GM12878 (cell line): ENCODE measurements at regions not wholly inside any gene's neighbourhood (a gene's known extent, or its start where the extent isn't known, plus 50 kb on each side); places are given as distances from the start of the nearest gene placed in this dataset.

Source experiments
- ATAC-seq: fragments of 200-7000 bp; cut with Tn5 transposase; 3 replicates; pipeline ENCODE4 v1.9.1; 2020; ENCODE audit warnings: mild to moderate bottlenecking, moderate library complexity
- BruUV-seq: library from RNA; stranded (reverse); fragments of 400-500 nt; replicated peaks from 2 replicates; lab custom pipeline; 2021; lab: Mats Ljungman, UMichigan
- CTCF ChIA-PET: fragments of 300-600 bp; sonication (Branson Sonifier 250); formaldehyde crosslinking; extraction: SDS; loops from one replicate; lab custom pipeline; 2021; ENCODE audit warnings: inconsistent platforms; lab: Yijun Ruan, JAX
- POLR2A ChIA-PET: fragments of 350-600 bp; formaldehyde crosslinking; extraction: SDS; loops from one replicate; lab custom pipeline; 2021; ENCODE audit warnings: inconsistent platforms; lab: Charles Lee
- RAD21 ChIA-PET: fragments of 300-600 bp; sonication (Branson Sonifier 250); formaldehyde crosslinking; loops from one replicate; lab custom pipeline; 2023; ENCODE audit warnings: antibody characterized with exemption; ENCODE audit not compliant: unreplicated experiment; lab: Charles Lee
- SMC1A ChIA-PET: fragments of 300-600 bp; sonication (Branson Sonifier 250); formaldehyde crosslinking; loops from one replicate; lab custom pipeline; 2023; ENCODE audit not compliant: unreplicated experiment, uncharacterized antibody; lab: Charles Lee
- DNase-seq: peaks from one replicate; pipeline ENCODE4 v3.0.0-alpha.2; 2011; ENCODE audit warnings: low read depth, low spot score
- FAIRE-seq: peaks from 3 replicates; lab custom pipeline; 2011; peaks lifted over from hg19 to GRCh38; lab: Jason Lieb, UNC
- H2AFZ ChIP-seq: 2 replicates; pipeline ENCODE4 v1.6.0; 2011; ENCODE audit warnings: low read depth, low read length, control low read depth; ENCODE audit not compliant: control insufficient read depth
- H3K27ac ChIP-seq: 2 replicates; pipeline ENCODE4 v1.5.1; 2011; ENCODE audit warnings: control low read depth; ENCODE audit not compliant: control insufficient read depth, insufficient read depth
- H3K27me3 ChIP-seq, 2 experiments: replicated peaks in 1 of 2; 2 replicates each; pipeline versions ENCODE4 v1.6.0 to v1.6.1; 2011; ENCODE audit warnings: low read length in 1 of 2; ENCODE audit not compliant: control insufficient read depth in 2 of 2, insufficient read depth in 2 of 2
- H3K36me3 ChIP-seq, 2 experiments: 2 replicates each; pipeline ENCODE4 v1.5.1; 2011; ENCODE audit warnings: low read length in 1 of 2; ENCODE audit not compliant: control insufficient read depth in 2 of 2, insufficient read depth in 2 of 2
- H3K4me1 ChIP-seq: 2 replicates; pipeline ENCODE4 v1.6.1; 2011; ENCODE audit warnings: mild to moderate bottlenecking, low read length, moderate library complexity, mixed read lengths; ENCODE audit not compliant: control insufficient read depth, insufficient read depth
- H3K4me2 ChIP-seq: 2 replicates; pipeline ENCODE4 v1.6.0; 2011; ENCODE audit warnings: control low read depth; ENCODE audit not compliant: control insufficient read depth, insufficient read depth
- H3K4me3 ChIP-seq: fragments of 200-600 bp; sonication (generic); 2 replicates; pipeline ENCODE4 v1.5.1; 2016
- H3K79me2 ChIP-seq: 2 replicates; pipeline ENCODE4 v1.6.0; 2011; ENCODE audit warnings: low read length; ENCODE audit not compliant: control insufficient read depth, insufficient read depth
- H3K9ac ChIP-seq: 2 replicates; pipeline ENCODE4 v1.8.0; 2011; ENCODE audit warnings: low read length, control low read depth, mixed read lengths; ENCODE audit not compliant: control insufficient read depth, insufficient read depth
- H3K9me3 ChIP-seq: replicated peaks from 3 replicates; pipeline ENCODE4 v1.5.1; 2011; ENCODE audit warnings: mild to moderate bottlenecking, low read length; ENCODE audit not compliant: control insufficient read depth, insufficient read depth
- H4K20me1 ChIP-seq: 2 replicates; pipeline ENCODE4 v1.6.0; 2011; ENCODE audit not compliant: control insufficient read depth, insufficient read depth
- BACH1 ChIP-seq: fragments of 450-650 bp; IDR thresholded peaks from 2 replicates; pipeline ENCODE4 v1.6.1; 2017; ENCODE audit warnings: mild to moderate bottlenecking, borderline replicate concordance
- KAT2A ChIP-seq: conservative IDR thresholded peaks from 2 replicates; pipeline ENCODE4 v1.6.1; 2011; ENCODE audit warnings: low read depth, low read length; ENCODE audit not compliant: control insufficient read depth
- REST ChIP-seq: IDR thresholded peaks from 2 replicates; pipeline ENCODE4 v1.6.1; 2012; ENCODE audit warnings: mild to moderate bottlenecking, low read depth, low read length
- WGBS: methylation state at CpG from one replicate; pipeline ENCODE4 v1.1.6; 2016; ENCODE audit warnings: low lambda C conversion rate; ENCODE audit not compliant: insufficient replicate concordance, insufficient coverage; ENCODE audit errors: missing lambda C conversion rate; 5-methylcytosine and 5-hydroxymethylcytosine counted together
- in situ Hi-C: fragments of 300-500 bp; cut with MboI; formaldehyde crosslinking; loops from 9 replicates; pipeline ENCODE4 v1.14.3; 2018; ENCODE audit warnings: mixed read lengths
- intact Hi-C: fragments of 100-400 bp; cut with micrococcal nuclease; formaldehyde crosslinking; loops from one replicate; pipeline ENCODE4 v1.14.2; 2022; ENCODE audit not compliant: unreplicated experiment
- TF ChIP-seq, protein P1 (sequence below): fragments of 450-650 bp; IDR thresholded peaks from 2 replicates; pipeline ENCODE4 v1.6.1; 2017; ENCODE audit warnings: borderline replicate concordance

DNA sequence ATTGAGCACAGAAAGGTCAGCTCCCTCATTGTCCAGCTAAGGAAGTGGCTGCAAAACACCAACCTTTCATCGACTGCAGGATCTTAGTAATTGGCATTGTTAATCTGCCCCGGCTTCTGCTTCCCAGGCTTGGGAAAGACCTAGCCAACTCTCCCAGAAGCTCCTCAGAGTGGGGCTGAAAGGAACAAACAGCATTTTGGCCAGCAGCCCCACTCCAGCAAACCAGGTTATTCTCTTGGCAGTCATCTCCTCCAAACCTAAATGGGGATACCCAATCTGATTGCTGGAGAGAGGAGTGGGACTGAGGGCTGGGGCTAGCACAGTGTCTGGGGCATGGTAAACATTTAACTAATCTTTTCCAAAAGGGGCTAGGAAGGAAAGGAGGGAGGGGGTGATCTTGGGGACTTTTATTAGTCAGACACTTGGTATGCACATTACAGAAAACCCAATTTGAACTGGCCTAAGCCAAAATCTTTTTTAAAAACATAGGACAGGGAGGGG lies 294.4 kb downstream of the MN1 start:
- no TSS peak for BruUV-seq
- TF ChIP-seq REST (no peak), BACH1 (no peak), KAT2A (no peak)
- TF ChIP-seq, protein P1, sequence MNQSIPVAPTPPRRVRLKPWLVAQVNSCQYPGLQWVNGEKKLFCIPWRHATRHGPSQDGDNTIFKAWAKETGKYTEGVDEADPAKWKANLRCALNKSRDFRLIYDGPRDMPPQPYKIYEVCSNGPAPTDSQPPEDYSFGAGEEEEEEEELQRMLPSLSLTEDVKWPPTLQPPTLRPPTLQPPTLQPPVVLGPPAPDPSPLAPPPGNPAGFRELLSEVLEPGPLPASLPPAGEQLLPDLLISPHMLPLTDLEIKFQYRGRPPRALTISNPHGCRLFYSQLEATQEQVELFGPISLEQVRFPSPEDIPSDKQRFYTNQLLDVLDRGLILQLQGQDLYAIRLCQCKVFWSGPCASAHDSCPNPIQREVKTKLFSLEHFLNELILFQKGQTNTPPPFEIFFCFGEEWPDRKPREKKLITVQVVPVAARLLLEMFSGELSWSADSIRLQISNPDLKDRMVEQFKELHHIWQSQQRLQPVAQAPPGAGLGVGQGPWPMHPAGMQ = no peak
- FAIRE-seq = no peak
- H3K4me2 ChIP-seq = no peak overlapping the region
- H4K20me1 ChIP-seq = no peaks in the 10 kb centered on the region
- H3K9ac ChIP-seq = no peak overlapping the region
- CTCF ChIA-PET = no interaction called here
- RAD21 ChIA-PET = no interaction called here
- no peaks in the 10 kb centered on the region for H3K27me3 ChIP-seq
- intact Hi-C loops = no loop called here
- no peak overlapping the region for H3K4me3 ChIP-seq
- ATAC-seq = no peak
- no peaks in the 10 kb centered on the region; the same call in 2 of the 3 replicates for H3K9me3 ChIP-seq
- H3K36me3 ChIP-seq = no peaks in the 10 kb centered on the region
- no peak overlapping the region for H2AFZ ChIP-seq
- DNase-seq = no peak
- SMC1A ChIA-PET = no interaction called here
- in situ Hi-C loops = no loop called here
- POLR2A ChIA-PET = no interaction called here
- H3K4me1 ChIP-seq = no peaks in the 10 kb centered on the region
- no peak overlapping the region for H3K27ac ChIP-seq
- no peaks in the 10 kb centered on the region for H3K79me2 ChIP-seq
- 4% methylated on average over 2 of the region's 2 CpGs for WGBS
